Panc1 (cell line): ENCODE measurements at regions not wholly inside any gene's neighbourhood (a gene's known extent, or its start where the extent isn't known, plus 50 kb on each side); places are given as distances from the start of the nearest gene placed in this dataset.

Experiments
- ATAC-seq: fragments of 200-7000 bp; cut with Tn5 transposase; 2 replicates; pipeline ENCODE4 v1.9.1; 2020; ENCODE audit warnings: mild to moderate bottlenecking, moderate library complexity
- BruUV-seq: library from RNA; stranded (reverse); fragments of 400-500 nt; replicated peaks from 2 replicates; lab custom pipeline; 2021; lab: Mats Ljungman, UMichigan
- CTCF ChIA-PET: fragments of 300-600 bp; sonication (Branson Sonifier 250); formaldehyde crosslinking; loops from one replicate; lab custom pipeline; 2022; ENCODE audit warnings: antibody characterized with exemption; lab: Charles Lee
- POLR2A ChIA-PET: fragments of 300-600 bp; sonication (Branson Sonifier 250); formaldehyde crosslinking; loops from one replicate; lab custom pipeline; 2022; ENCODE audit warnings: antibody characterized with exemption; lab: Charles Lee
- DNase-seq: peaks from one replicate; pipeline ENCODE4 v3.0.0-alpha.2; 2010; ENCODE audit warnings: low read depth, low spot score
- H3K27ac ChIP-seq: 2 replicates; pipeline ENCODE4 v1.5.1; 2011; ENCODE audit warnings: mild to moderate bottlenecking, low read length, inconsistent platforms
- H3K27me3 ChIP-seq: fragments of 200-500 bp; sonication (Bioruptor generic); 2 replicates; pipeline ENCODE4 v1.6.0; 2014; ENCODE audit warnings: low read length, inconsistent platforms; ENCODE audit not compliant: control insufficient read depth, insufficient read depth
- H3K36me3 ChIP-seq: fragments of 200-500 bp; sonication (Bioruptor generic); 2 replicates; pipeline ENCODE4 v1.5.1; 2014; ENCODE audit warnings: inconsistent platforms, mild to moderate bottlenecking, low read length, moderate library complexity; ENCODE audit not compliant: control insufficient read depth, insufficient read depth
- H3K4me1 ChIP-seq: 2 replicates; pipeline ENCODE4 v1.5.1; 2011; ENCODE audit warnings: inconsistent platforms, mild to moderate bottlenecking, low read length, moderate library complexity; ENCODE audit not compliant: control insufficient read depth, insufficient read depth
- H3K4me3 ChIP-seq, 2 experiments: 2 replicates each; pipeline ENCODE4 v1.5.1; 2011 to 2012; ENCODE audit warnings: low read depth in 2 of 2, low read length in 2 of 2, mild to moderate bottlenecking in 2 of 2, inconsistent platforms in 1 of 2, moderate library complexity in 1 of 2
- H3K9me3 ChIP-seq: fragments of 200-500 bp; sonication (Bioruptor generic); 2 replicates; pipeline ENCODE4 v1.5.1; 2014; ENCODE audit warnings: low read depth, mild to moderate bottlenecking, inconsistent platforms, low read length, moderate library complexity; ENCODE audit not compliant: control insufficient read depth, insufficient read depth
- CTCF ChIP-seq: fragments of 450-650 bp; IDR thresholded peaks from 2 replicates; pipeline ENCODE4 v1.5.1; 2017; ENCODE audit warnings: mild to moderate bottlenecking
- POLR2AphosphoS5 ChIP-seq: IDR thresholded peaks from 2 replicates; pipeline ENCODE4 v1.6.1; 2012; ENCODE audit warnings: mild to moderate bottlenecking, low read depth, low read length, moderate library complexity
- REST ChIP-seq, 2 experiments: IDR thresholded peaks; 2 replicates each; pipeline ENCODE4 v1.6.1; 2011 to 2012; ENCODE audit warnings: low read depth in 2 of 2, control low read depth in 1 of 2, low read length in 1 of 2, mild to moderate bottlenecking in 1 of 2, moderate library complexity in 1 of 2; ENCODE audit not compliant: insufficient read depth in 1 of 2
- SIN3A ChIP-seq: IDR thresholded peaks from 2 replicates; pipeline ENCODE4 v1.6.1; 2012; ENCODE audit warnings: low read depth, mild to moderate bottlenecking, low read length, moderate library complexity, borderline replicate concordance; ENCODE audit not compliant: insufficient read depth
- TCF7L2 ChIP-seq: IDR thresholded peaks from 2 replicates; pipeline ENCODE4 v1.6.1; 2011; ENCODE audit warnings: mild to moderate bottlenecking, low read depth, low read length, inconsistent platforms
- in situ Hi-C: cut with HindIII; loops from 2 replicates; pipeline ENCODE4 v1.10.0; 2016; ENCODE audit warnings: low sequenced_read_pairs, low pct_unique_long_range_greater_than_20kb
- intact Hi-C: fragments of 100-400 bp; cut with micrococcal nuclease; formaldehyde crosslinking; loops from one replicate; pipeline ENCODE4 v1.10.0; 2022; ENCODE audit not compliant: unreplicated experiment

- no peak overlapping the region for H3K27ac ChIP-seq
- ChIA-PET CTCF (no interaction called here), POLR2A (no interaction called here)
- no peak for ATAC-seq
- intact Hi-C loops (no loop called here), in situ Hi-C loops (no loop called here)
- TF ChIP-seq SIN3A (no peak), TCF7L2 (no peak), REST (IDR thresholded peaks at IDR 0.05; ENCODE audit: insufficient read depth in 1 of 2, low read depth in 2 of 2, low read length in 1 of 2) (no peak), POLR2AphosphoS5 (no peak), CTCF (no peak)
- H3K4me1 ChIP-seq: no peaks in the 10 kb centered on the region
- DNase-seq: no peak
- no peak overlapping the region for H3K4me3 ChIP-seq
- BruUV-seq: no TSS peak
- no peaks in the 10 kb centered on the region for H3K36me3 ChIP-seq
- H3K27me3 ChIP-seq: no peaks in the 10 kb centered on the region
- H3K9me3 ChIP-seq: no peaks in the 10 kb centered on the region
Observed at GRCh38 chr13:23949736-23950135, 52.4 kb upstream of the C1QTNF9B start.

GRCh38 chr13:23950736-23951510, 53.6 kb upstream of the C1QTNF9B start:
- TF ChIP-seq TCF7L2 (no peak), POLR2AphosphoS5 (no peak), REST (IDR thresholded peaks at IDR 0.05; ENCODE audit: insufficient read depth in 1 of 2, low read depth in 2 of 2, low read length in 1 of 2) (no peak), CTCF (no peak), SIN3A (no peak)
- Histone ChIP-seq H3K36me3 (no peaks in the 10 kb centered on the region), H3K27me3 (no peaks in the 10 kb centered on the region), H3K4me3 (no peak overlapping the region), H3K27ac (no peak overlapping the region), H3K4me1 (no peaks in the 10 kb centered on the region), H3K9me3 (no peaks in the 10 kb centered on the region)
- intact Hi-C loops (no loop called here), in situ Hi-C loops (no loop called here)
- ATAC-seq: no peak
- ChIA-PET POLR2A (no interaction called here), CTCF (no interaction called here)
- no TSS peak for BruUV-seq
- DNase-seq: no peak
